MCF 10A (cell line): ENCODE measurements at regions not wholly inside any gene's neighbourhood (a gene's known extent, or its start where the extent isn't known, plus 50 kb on each side); places are given as distances from the start of the nearest gene placed in this dataset.

ENCODE experiments used
- BruUV-seq: library from RNA; stranded (reverse); fragments of 400-500 nt; replicated peaks from 2 replicates; lab custom pipeline; 2021; lab: Mats Ljungman, UMichigan
- CTCF ChIA-PET: fragments of 300-600 bp; sonication (Branson Sonifier 250); formaldehyde crosslinking; extraction: SDS; loops from one replicate; lab custom pipeline; 2021; ENCODE audit warnings: antibody characterized with exemption, inconsistent platforms; lab: Yijun Ruan, JAX
- POLR2A ChIA-PET: fragments of 300-600, 350-650 bp; sonication (Branson Sonifier 250); formaldehyde crosslinking; extraction: SDS; loops from one replicate; lab custom pipeline; 2020; ENCODE audit warnings: antibody characterized with exemption, inconsistent platforms; lab: Yijun Ruan, JAX
- DNase-seq: peaks from one replicate; pipeline ENCODE4 v3.0.0-alpha.2; 2018; ENCODE audit not compliant: unreplicated experiment
- H3K27ac Mint-ChIP-seq: one replicate; pipeline ENCODE4 v1.8.0; 2022; ENCODE audit warnings: mild to moderate bottlenecking, low read depth, mixed read lengths; ENCODE audit not compliant: unreplicated experiment
- H3K27me3 Mint-ChIP-seq: one replicate; pipeline ENCODE4 v1.8.0; 2022; ENCODE audit warnings: mixed read lengths; ENCODE audit not compliant: insufficient read depth, unreplicated experiment
- H3K36me3 Mint-ChIP-seq: one replicate; pipeline ENCODE4 v1.8.0; 2022; ENCODE audit warnings: mild to moderate bottlenecking, moderate library complexity, mixed read lengths; ENCODE audit not compliant: insufficient read depth, unreplicated experiment
- H3K4me1 Mint-ChIP-seq: one replicate; pipeline ENCODE4 v1.8.0; 2022; ENCODE audit warnings: mixed read lengths; ENCODE audit not compliant: insufficient read depth, unreplicated experiment
- H3K4me3 Mint-ChIP-seq: one replicate; pipeline ENCODE4 v1.8.0; 2022; ENCODE audit warnings: mild to moderate bottlenecking, moderate library complexity, mixed read lengths; ENCODE audit not compliant: unreplicated experiment
- H3K9me3 Mint-ChIP-seq: one replicate; pipeline ENCODE4 v1.8.0; 2022; ENCODE audit warnings: mixed read lengths; ENCODE audit not compliant: unreplicated experiment
- intact Hi-C: fragments of 100-400 bp; cut with micrococcal nuclease; formaldehyde crosslinking; loops from 2 replicates; pipeline ENCODE4 v1.14.1; 2022
- TF ChIP-seq, protein P1 (sequence below): fragments of 200-600 bp; IDR thresholded peaks from one replicate; pipeline ENCODE4 v1.8.0; 2022; ENCODE audit warnings: antibody characterized with exemption, mild to moderate bottlenecking; ENCODE audit not compliant: unreplicated experiment

DNA sequence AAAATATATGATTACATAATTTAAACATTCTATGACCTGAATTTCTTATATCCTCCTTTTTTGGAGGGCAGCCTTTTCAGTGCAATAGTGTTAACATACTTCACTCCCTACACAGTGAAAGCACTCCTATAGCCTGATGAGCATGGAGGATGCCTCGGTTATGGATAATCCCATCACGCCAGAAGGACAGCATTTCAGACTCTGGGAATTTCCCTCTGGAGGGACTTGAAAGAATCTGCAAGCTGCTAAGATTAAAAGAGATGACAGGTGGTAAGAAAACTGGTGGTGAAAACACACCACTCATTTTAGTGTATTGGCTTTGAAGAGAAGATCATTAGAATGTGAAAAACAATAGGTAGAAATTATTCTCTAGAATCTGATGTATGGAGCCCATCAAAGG lies 99.3 kb upstream of the LMNTD1 start:
- H3K4me1 Mint-ChIP-seq, result peaks cover 13% of the 10 kb centered on the region
- H3K4me3 Mint-ChIP-seq, result no peak overlapping the region
- no peak for DNase-seq
- TF ChIP-seq, protein P1, sequence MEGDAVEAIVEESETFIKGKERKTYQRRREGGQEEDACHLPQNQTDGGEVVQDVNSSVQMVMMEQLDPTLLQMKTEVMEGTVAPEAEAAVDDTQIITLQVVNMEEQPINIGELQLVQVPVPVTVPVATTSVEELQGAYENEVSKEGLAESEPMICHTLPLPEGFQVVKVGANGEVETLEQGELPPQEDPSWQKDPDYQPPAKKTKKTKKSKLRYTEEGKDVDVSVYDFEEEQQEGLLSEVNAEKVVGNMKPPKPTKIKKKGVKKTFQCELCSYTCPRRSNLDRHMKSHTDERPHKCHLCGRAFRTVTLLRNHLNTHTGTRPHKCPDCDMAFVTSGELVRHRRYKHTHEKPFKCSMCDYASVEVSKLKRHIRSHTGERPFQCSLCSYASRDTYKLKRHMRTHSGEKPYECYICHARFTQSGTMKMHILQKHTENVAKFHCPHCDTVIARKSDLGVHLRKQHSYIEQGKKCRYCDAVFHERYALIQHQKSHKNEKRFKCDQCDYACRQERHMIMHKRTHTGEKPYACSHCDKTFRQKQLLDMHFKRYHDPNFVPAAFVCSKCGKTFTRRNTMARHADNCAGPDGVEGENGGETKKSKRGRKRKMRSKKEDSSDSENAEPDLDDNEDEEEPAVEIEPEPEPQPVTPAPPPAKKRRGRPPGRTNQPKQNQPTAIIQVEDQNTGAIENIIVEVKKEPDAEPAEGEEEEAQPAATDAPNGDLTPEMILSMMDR, result no peak
- CTCF ChIA-PET, result no interaction called here
- no TSS peak for BruUV-seq
- intact Hi-C loops, result no loop called here
- H3K36me3 Mint-ChIP-seq, result no peaks in the 10 kb centered on the region
- POLR2A ChIA-PET, result no interaction called here
- no peak overlapping the region for H3K27ac Mint-ChIP-seq
- H3K27me3 Mint-ChIP-seq, result no peaks in the 10 kb centered on the region
- H3K9me3 Mint-ChIP-seq, result no peaks in the 10 kb centered on the region

GRCh38 chr12:25653487-25654175 lies 100.5 kb upstream of the LMNTD1 start:
- CTCF ChIA-PET, result interaction anchor here (0.9 kb wide), 1 partner anchor 20 kb away, joined by 4 read pairs; no protein-coding TSS in a partner anchor
- POLR2A ChIA-PET, result interaction anchor here (0.5 to 0.7 kb wide), 2 partner anchors 14 to 468 kb away, joined by 3 read pairs; no protein-coding TSS in a partner anchor
- Mint-ChIP-seq H3K4me1 (peaks cover 8% of the 10 kb centered on the region), H3K36me3 (no peaks in the 10 kb centered on the region), H3K9me3 (no peaks in the 10 kb centered on the region), H3K4me3 (no peak overlapping the region), H3K27ac (no peak overlapping the region), H3K27me3 (no peaks in the 10 kb centered on the region)
- intact Hi-C loops, result no loop called here
- TF ChIP-seq, protein P1, result no peak
- DNase-seq, result no peak
- BruUV-seq, result no TSS peak

- ChIA-PET CTCF (interaction anchor here (0.8 kb wide), 2 partner anchors 71 to 219 kb away, joined by 3 read pairs; no protein-coding TSS in a partner anchor), POLR2A (interaction anchor here (0.7 kb wide), 1 partner anchor 565 kb away, joined by 5 read pairs; no protein-coding TSS in a partner anchor)
- H3K27ac Mint-ChIP-seq, result no peak overlapping the region
- H3K27me3 Mint-ChIP-seq, result no peaks in the 10 kb centered on the region
- H3K4me3 Mint-ChIP-seq, result no peak overlapping the region
- no peaks in the 10 kb centered on the region for H3K36me3 Mint-ChIP-seq
- intact Hi-C loops, result no loop called here
- TF ChIP-seq, protein P1, result no peak
- no peak for DNase-seq
- H3K4me1 Mint-ChIP-seq, result peaks cover 5% of the 10 kb centered on the region
- H3K9me3 Mint-ChIP-seq, result no peaks in the 10 kb centered on the region
- BruUV-seq, result no TSS peak
Observed at GRCh38 chr12:25655702-25656101, 102.6 kb upstream of the LMNTD1 start.

GRCh38 chr12:25659621-25660020 lies 106.5 kb upstream of the LMNTD1 start:
- POLR2A ChIA-PET, result no interaction called here
- Mint-ChIP-seq H3K4me3 (no peak overlapping the region), H3K4me1 (no peaks in the 10 kb centered on the region), H3K36me3 (no peaks in the 10 kb centered on the region), H3K27ac (no peak overlapping the region), H3K27me3 (no peaks in the 10 kb centered on the region), H3K9me3 (peaks cover 15% of the 10 kb centered on the region)
- TF ChIP-seq, protein P1, result no peak
- intact Hi-C loops, result no loop called here
- CTCF ChIA-PET, result interaction anchor here (0.6 kb wide), 1 partner anchor 25 kb away, joined by 3 read pairs; no protein-coding TSS in a partner anchor
- BruUV-seq, result no TSS peak
- DNase-seq, result no peak
